ENCODE measurements at regions not wholly inside any gene's neighbourhood (a gene's known extent, or its start where the extent isn't known, plus 50 kb on each side); places are given as distances from the start of the nearest gene placed in this dataset.
"Not testable (repeated sequence)": the region's sequence is repeated elsewhere in the genome, so short reads cannot be mapped to it uniquely, and the experiment has no call there.

GRCh38 chr2:100747551-100747950, 72.4 kb upstream of the NPAS2 start:
- DNase-seq (ENCODE audit: extremely low read depth, low read depth) = no peak
- TF ChIP-seq, protein P1, sequence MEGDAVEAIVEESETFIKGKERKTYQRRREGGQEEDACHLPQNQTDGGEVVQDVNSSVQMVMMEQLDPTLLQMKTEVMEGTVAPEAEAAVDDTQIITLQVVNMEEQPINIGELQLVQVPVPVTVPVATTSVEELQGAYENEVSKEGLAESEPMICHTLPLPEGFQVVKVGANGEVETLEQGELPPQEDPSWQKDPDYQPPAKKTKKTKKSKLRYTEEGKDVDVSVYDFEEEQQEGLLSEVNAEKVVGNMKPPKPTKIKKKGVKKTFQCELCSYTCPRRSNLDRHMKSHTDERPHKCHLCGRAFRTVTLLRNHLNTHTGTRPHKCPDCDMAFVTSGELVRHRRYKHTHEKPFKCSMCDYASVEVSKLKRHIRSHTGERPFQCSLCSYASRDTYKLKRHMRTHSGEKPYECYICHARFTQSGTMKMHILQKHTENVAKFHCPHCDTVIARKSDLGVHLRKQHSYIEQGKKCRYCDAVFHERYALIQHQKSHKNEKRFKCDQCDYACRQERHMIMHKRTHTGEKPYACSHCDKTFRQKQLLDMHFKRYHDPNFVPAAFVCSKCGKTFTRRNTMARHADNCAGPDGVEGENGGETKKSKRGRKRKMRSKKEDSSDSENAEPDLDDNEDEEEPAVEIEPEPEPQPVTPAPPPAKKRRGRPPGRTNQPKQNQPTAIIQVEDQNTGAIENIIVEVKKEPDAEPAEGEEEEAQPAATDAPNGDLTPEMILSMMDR (IDR thresholded peaks at IDR 0.05; ENCODE audit: low read depth, low read length) = no peak

DNA sequence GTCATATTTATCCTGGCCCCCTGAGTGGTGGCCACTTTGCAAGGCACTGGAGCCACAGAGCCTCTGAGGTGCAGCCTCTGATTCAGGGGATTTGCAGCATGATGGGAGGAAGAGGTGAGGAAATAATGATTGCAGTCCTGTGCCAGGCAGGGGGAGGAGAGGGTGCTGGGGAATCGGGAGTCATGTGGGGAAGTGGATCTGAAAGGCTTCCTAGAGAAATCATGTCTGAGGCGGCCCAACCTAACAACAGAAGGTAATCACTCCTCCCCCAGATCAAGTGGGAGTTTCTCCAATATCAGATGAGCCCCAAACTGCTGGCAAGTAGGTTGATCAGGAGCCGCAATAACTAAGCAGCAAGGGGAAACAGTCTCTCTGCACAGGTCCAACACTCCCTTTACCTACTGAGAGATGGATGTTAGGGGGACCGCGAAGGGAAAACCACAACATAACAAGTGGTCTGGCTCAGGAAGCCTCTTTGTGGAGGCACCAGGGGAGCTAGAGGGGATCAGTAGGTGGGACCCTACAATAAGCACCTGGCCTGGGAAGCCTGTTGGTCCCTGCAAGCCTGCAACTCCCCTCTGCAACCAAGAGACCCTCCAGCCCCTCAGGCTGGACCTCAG, 71.8 kb upstream of the NPAS2 start:
- TF ChIP-seq, protein P1 (IDR thresholded peaks at IDR 0.05; ENCODE audit: low read depth, low read length) = no peak

DNA sequence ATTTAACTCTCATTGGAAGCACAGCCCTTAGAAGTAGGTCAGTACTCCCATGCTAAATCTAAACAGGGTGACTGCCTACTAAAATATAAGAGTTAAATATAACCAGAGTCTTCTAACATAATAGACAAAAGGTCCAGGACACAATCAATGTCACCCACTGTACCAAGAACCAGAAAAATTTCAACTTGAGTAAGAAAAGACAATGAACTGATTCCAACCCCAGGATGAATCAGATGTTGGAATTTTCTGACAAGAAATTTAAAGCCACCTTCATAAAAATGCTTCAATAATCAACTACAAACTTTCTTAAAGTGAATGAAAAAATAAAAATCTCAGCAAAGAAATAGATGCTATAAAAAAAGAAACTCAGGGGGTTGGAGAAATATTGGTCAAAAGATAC, 71.3 kb upstream of the NPAS2 start:
- TF ChIP-seq, protein P1 (IDR thresholded peaks at IDR 0.05; ENCODE audit: low read depth, low read length) = no peak
- DNase-seq (ENCODE audit: extremely low read depth, low read depth) = no peak

More for the DNA sequence above, 71.8 kb upstream of the NPAS2 start:
- DNase-seq (ENCODE audit: extremely low read depth, low read depth) = no peak

- no peak for DNase-seq (ENCODE audit: extremely low read depth, low read depth)
- TF ChIP-seq, protein P1 (IDR thresholded peaks at IDR 0.05; ENCODE audit: low read depth, low read length) = no peak
Observed at GRCh38 chr2:100749771-100750542, 70.0 kb upstream of the NPAS2 start.

DNA sequence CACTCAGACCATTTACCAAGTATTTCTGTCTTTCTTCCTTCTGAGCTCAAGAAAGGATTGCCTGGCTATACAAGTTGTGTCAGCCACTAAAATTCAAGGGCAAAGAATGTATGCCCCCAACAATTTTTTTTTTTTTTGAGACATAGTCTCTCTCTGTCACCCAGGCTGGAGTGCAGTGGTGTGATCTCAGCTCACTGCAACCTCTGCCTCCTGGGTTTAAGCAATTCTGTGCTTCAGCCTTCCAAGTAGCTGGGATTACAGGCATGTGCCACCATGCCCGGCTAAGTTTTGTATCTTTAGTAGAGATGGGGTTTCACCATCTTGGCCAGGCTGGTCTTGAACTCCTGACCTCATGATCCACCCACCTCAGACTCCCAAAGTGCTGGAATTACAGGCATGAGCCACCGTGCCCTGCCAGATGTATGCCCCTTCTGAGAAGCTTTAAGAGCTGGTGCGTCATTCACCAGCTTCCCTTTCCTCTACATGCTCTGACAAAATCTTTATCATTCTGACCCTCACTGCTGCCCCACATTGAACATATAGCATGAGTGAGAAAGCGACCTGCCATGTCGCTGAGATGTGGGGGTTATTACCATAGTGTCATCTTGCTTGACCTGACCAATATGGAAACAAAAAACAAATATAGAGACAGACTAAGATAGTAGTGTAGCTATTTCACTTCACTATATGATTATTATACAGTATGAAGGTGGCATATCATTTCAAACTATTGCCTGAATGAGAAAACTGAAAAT, 67.9 kb upstream of the NPAS2 start:
- DNase-seq (ENCODE audit: extremely low read depth, low read depth) = not testable (repeated sequence)

DNA sequence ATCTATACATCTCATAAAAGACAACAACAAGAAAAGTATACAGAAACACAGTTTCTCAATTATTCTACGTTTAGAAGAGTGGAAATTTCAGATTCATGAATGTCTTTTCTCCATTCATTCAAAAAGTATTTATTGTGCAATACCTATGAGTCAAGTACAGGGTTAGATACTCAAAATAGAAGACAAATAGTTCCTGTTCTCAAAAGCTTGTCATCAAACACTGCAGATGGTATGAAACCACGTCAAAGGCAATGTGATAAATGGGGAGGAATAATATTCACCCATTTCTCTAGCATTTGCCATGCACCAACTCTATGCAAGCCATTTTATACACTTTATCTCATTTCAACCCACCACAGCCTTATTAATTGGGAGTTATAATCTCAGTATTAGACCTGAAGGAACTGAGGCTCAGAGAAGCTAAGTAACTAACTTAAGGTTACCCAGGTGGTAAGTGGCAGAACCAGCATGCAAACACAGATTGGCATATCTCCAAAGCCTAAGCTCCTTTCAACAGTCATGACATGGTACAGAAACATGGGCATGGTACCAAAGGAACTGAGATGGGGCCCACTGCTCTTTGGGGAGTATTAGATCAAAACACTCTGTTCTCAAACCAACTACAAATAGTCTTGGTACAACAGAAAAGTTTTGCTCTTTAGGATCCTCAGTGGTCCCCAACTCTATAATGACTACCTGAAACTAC, 67.2 kb upstream of the NPAS2 start:
- DNase-seq (ENCODE audit: extremely low read depth, low read depth) = no peak
- TF ChIP-seq, protein P1 (IDR thresholded peaks at IDR 0.05; ENCODE audit: low read depth, low read length) = no peak

- DNase-seq (ENCODE audit: extremely low read depth, low read depth) = no peak
- TF ChIP-seq, protein P1 (IDR thresholded peaks at IDR 0.05; ENCODE audit: low read depth, low read length) = no peak
Observed at GRCh38 chr2:100753444-100753843, 66.5 kb upstream of the NPAS2 start.

Measured in AG09319 (cell line).